HuH-7.5 (cell line): ENCODE measurements at regions not wholly inside any gene's neighbourhood (a gene's known extent, or its start where the extent isn't known, plus 50 kb on each side); places are given as distances from the start of the nearest gene placed in this dataset.
"Not testable (repeated sequence)": the region's sequence is repeated elsewhere in the genome, so short reads cannot be mapped to it uniquely, and the experiment has no call there.

Experiments used
- DNase-seq: peaks from one replicate; pipeline ENCODE4 v3.0.0; 2011; ENCODE audit warnings: low spot score

GRCh38 chr11:89614428-89614827, 95.7 kb upstream of the TRIM77 start:
- DNase-seq, result not testable (repeated sequence)

- DNase-seq, result not testable (repeated sequence)
Measured at GRCh38 chr11:89615642-89616041, 94.5 kb upstream of the TRIM77 start.

- DNase-seq, result not testable (repeated sequence)
Measured at GRCh38 chr11:89616161-89616560, 93.9 kb upstream of the TRIM77 start.

- DNase-seq, result not testable (repeated sequence)
Measured at GRCh38 chr11:89616999-89617602, 93.0 kb upstream of the TRIM77 start.

- not testable (repeated sequence) for DNase-seq
Measured at GRCh38 chr11:89620721-89621120, 89.4 kb upstream of the TRIM77 start.

GRCh38 chr11:89625171-89625570, 84.9 kb upstream of the TRIM77 start:
- no peak for DNase-seq

GRCh38 chr11:89626366-89626765, 83.7 kb upstream of the TRIM77 start:
- no peak for DNase-seq

GRCh38 chr11:89626881-89627280, 83.2 kb upstream of the TRIM77 start:
- not testable (repeated sequence) for DNase-seq

GRCh38 chr11:89633135-89633705, 76.9 kb upstream of the TRIM77 start:
- no peak for DNase-seq

GRCh38 chr11:89640777-89641176, 69.3 kb upstream of the TRIM77 start:
- not testable (repeated sequence) for DNase-seq

GRCh38 chr11:89648232-89648631, 61.9 kb upstream of the TRIM77 start:
- DNase-seq, result not testable (repeated sequence)

- DNase-seq, result not testable (repeated sequence)
Measured at GRCh38 chr11:89648996-89649395, 61.1 kb upstream of the TRIM77 start.

- not testable (repeated sequence) for DNase-seq
Measured at GRCh38 chr11:89654669-89655068, 55.4 kb upstream of the TRIM77 start.

- not testable (repeated sequence) for DNase-seq
Measured at GRCh38 chr11:89658767-89659166, 51.3 kb upstream of the TRIM77 start.

- not testable (repeated sequence) for DNase-seq
Measured at GRCh38 chr11:89659414-89659813, 50.7 kb upstream of the TRIM77 start.

GRCh38 chr11:89660234-89660633, 49.9 kb upstream of the TRIM77 start:
- peak; percentile 3 for DNase-seq
